ENCODE measurements at regions not wholly inside any gene's neighbourhood (a gene's known extent, or its start where the extent isn't known, plus 50 kb on each side); places are given as distances from the start of the nearest gene placed in this dataset.
"Not testable (repeated sequence)": the region's sequence is repeated elsewhere in the genome, so short reads cannot be mapped to it uniquely, and the experiment has no call there.

- DNase-seq = no peak
Observed at GRCh38 chr11:112694245-112694644, 267.0 kb upstream of the NCAM1 start.

DNA sequence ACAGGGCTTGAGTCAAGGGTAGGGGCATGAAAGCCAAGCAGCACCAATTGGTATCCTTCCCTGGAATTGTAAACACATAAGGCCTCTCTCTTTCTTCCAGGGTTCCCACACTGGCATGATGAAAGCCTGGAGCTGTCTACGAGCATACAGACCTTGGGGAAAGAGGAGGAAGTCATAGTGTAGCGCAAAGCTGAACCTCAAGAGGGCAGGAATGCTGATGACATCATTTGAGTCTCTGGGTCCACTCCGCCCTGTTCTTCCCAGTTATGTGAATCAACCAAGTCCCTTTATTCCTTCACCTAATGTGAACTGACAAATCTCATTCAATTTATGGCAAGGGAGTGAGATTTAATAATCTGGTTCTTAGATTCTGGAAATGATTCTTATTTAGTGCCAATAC is 266.4 kb upstream of the NCAM1 start:
- DNase-seq = no peak

GRCh38 chr11:112697391-112698178 is 263.6 kb upstream of the NCAM1 start:
- peak in 54 of 58 donors; percentile 26 to 90 (median 73) for DNase-seq

DNA sequence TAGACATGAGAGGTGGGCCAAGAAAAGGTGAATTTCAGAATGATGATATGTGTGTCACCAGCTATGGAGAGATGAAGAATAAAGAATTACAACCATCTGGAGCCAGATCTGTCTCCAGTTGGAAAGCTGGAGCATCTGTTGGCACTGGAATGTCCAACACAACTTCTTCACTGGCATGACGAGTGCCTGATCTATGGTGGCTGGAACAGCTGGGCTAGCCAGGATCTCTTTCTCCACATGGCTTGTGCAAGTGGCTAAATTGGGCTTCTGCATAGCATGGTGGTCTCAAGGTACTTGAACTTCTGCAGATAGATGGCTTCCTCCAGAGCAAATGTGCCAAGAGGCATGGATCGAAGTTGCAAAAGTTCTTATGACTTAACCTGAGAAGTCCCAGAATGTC is 256.1 kb upstream of the NCAM1 start:
- DNase-seq = no peak

DNA sequence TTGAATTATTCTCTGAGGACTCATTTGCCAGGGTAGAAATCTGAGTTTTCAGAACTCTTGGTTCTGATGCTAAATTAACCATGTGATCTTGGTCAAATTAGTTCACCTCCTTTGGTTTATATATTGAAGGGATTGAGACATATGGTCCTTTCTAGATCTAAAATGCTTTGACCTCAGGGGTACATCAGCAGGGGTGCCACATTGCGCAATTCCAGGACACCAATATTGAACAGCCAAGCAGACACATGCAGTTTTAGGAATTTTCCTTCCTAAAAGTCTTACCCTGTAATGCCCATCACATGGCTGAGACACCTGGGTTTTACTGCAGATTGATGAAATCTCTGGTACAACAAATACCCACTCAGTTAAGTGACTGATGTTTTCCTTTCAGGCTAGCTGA is 254.4 kb upstream of the NCAM1 start:
- DNase-seq = no peak

- not testable (repeated sequence) for DNase-seq
Observed at GRCh38 chr11:112714340-112714739, 246.9 kb upstream of the NCAM1 start.

GRCh38 chr11:112715056-112715455 is 246.2 kb upstream of the NCAM1 start:
- DNase-seq = no peak

DNA sequence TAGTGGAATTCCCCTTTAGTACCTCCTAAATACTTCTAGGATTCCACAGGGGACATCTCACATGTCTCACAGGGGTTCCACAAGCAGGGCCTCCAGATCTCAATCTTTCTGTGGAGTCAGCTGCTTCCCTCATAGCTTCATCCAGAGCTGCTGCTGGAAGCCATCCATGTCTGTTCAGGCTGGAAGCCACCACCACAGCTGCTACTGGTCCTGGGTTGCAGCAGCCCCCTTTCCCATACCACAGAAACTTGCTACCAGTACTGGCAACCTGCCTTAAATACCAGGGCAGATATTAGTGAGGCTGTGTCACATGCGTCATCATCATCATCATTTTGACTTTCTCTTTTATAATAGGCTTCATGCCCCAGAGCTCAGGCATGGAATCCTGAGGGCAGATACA is 242.7 kb upstream of the NCAM1 start:
- DNase-seq = no peak

GRCh38 chr11:112719736-112720525 is 241.3 kb upstream of the NCAM1 start:
- no peak for DNase-seq

GRCh38 chr11:112722148-112722547 is 239.1 kb upstream of the NCAM1 start:
- no peak for DNase-seq

DNA sequence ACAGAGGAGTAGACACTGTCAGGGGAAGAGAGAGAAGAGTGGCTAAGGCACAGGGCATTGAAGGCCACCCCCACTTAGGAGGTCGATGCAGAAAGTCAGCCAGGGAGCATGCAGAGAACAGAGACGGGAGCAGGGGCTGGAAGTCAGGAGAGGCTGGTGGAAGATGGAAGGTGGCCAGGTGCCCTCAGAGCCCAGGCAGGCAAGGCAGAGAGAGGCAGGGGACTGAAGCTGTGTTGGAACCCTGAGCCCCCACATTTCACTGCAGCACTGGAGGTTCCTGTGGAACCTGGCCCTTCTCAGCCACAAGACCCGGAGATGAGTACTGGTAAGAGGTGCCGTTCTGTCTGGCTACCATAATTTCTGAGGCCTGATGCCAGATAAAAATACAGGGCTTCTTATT is 238.3 kb upstream of the NCAM1 start:
- DNase-seq = no peak

GRCh38 chr11:112723676-112724495 is 237.3 kb upstream of the NCAM1 start:
- no peak for DNase-seq

DNA sequence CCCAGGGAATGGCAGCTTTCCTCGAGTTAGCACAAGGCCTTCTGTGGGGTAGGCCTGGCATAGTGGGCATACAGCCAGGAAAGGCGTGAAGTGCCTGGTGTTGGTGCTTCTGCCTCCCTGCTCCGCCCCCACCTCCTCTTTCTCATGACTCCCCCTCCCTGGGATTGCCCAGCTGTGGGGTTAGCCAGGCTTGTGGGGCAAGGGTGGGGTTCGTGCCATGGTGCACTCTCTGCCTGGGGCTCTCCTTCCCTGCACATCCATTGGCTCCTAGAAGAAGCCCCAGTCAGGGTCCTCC is 236.8 kb upstream of the NCAM1 start:
- peak in 1 of 58 donors; percentile 19 for DNase-seq

DNA sequence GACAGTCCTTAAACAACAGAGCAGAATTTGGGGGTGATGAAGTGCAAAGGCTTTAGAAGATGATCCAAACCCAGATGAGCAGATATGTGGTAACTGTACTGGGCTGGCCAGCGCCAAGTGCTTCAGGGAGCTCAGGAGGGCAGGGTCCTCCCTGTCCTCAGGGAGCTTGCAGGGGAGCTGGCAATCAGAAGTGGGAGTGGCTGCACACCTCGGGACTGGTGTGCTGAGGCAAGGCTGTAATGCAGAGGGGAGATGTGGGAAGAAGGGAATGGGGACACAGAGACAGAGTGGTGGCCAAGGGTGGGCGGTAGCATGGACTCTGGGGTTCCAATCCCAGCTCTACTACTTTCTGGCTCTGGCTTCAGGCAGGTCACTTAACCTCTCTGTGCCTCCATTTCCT is 235.6 kb upstream of the NCAM1 start:
- DNase-seq = no peak

DNA sequence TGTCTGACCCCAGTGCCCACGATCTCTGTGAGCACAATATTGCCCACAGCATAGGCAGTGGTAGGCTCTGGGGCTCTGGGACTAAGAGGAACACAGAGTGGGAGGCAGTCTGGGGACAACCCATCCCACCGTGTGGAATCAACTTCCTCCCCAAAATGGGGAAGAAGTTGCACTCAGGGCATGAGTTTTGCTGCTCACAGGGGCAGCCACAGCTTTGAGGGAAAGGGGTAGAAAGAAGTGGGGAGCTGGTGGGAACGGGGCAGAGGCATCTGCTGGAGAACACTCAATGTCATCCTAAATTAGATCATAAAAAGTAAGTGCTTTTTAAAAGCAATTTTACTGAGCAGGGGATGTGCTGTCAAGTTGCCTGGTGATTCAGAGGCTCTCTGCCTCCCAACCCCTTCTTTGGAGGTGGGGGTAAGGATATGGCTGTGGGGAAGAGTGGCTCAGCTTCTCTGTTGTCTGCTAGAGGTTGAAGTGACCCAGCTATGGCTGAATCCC is 233.8 kb upstream of the NCAM1 start:
- no peak for DNase-seq

GRCh38 chr11:112728288-112728687 is 232.9 kb upstream of the NCAM1 start:
- DNase-seq = no peak

GRCh38 chr11:112728716-112729115 is 232.5 kb upstream of the NCAM1 start:
- DNase-seq = no peak

- DNase-seq = no peak
Observed at GRCh38 chr11:112730591-112730990, 230.6 kb upstream of the NCAM1 start.

DNA sequence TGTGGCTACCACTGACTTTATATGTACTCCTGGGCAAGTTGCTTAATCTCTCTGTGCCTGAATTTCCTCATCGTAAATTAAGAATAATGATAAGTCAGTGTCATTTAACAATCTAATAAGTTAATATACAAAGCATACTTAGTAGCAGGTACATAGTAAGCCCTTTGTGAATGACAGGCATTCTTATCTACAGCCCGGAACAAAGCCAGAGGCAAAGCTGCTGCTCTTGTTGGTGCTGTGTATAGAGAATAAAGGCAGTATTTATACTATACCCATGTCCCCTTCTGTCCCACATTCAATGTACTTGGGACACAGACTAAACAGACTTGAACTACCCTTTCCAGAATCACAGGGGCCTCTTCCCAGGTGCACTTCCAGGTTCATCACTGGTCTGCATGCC is 229.7 kb upstream of the NCAM1 start:
- no peak for DNase-seq

DNA sequence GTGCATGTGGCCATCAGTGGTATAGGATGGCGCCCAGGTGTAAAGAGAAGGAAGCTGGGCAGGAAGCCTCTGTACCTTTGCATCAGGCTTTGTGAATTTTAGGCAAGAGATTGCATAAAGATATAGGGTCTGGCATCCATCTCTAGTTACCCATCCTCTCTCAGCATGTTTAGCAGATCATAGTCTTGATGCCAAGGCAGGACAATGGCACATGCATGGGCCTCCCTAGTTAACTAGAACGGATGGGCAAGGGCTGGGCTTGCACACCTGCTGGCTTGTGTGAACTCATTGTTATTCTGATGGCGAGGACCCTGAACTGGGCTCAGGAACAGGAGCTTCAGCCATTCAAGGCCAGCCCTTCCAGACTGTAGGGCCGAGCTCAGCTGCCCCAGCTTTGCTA is 229.2 kb upstream of the NCAM1 start:
- DNase-seq = no peak

- DNase-seq = no peak
Observed at GRCh38 chr11:112734207-112734606, 227.0 kb upstream of the NCAM1 start.

DNA sequence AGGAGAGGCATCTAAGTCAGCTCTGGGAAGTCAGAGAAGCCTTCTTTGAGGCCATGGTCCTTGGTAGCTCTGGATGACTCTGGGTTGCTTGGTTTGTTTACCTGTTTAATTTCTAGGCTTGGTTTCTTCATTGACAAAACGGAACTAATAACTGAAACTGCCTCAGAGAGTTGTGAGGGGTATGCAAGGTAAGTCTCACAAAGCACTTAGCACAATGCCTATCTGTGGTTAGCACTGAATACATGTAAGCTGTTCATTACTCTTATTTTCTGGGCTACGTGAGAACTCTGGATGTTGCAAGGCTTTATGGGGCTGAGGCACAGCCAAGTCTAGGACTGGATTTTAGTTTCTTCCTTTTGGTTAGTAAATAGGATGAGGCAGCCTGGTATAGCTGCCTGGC is 225.8 kb upstream of the NCAM1 start:
- DNase-seq = no peak
